NCI-H526 treated with DMSO at 0.1 percent for 48 hours (cell line): ENCODE measurements at regions not wholly inside any gene's neighbourhood (a gene's known extent, or its start where the extent isn't known, plus 50 kb on each side); places are given as distances from the start of the nearest gene placed in this dataset.

Experiments used
- DNase-seq: peaks from one replicate; lab custom pipeline; 2025; lab: John Stamatoyannopoulos, UW

GRCh38 chr4:133887723-133888122 lies 313.9 kb downstream of the PABPC4L start:
- DNase-seq = no peak

- no peak for DNase-seq
These were observed 332.1 kb downstream of the PABPC4L start for GRCh38 chr4:133869486-133869885.

- DNase-seq = no peak
These were observed 332.7 kb downstream of the PABPC4L start for GRCh38 chr4:133868856-133869255.

- no peak for DNase-seq
These were observed 335.3 kb downstream of the PABPC4L start for GRCh38 chr4:133866328-133866699.

GRCh38 chr4:133865612-133866327 lies 335.8 kb downstream of the PABPC4L start:
- no peak for DNase-seq

- no peak for DNase-seq
These were observed 338.4 kb downstream of the PABPC4L start for GRCh38 chr4:133863153-133863552.

- no peak for DNase-seq
These were observed 344.7 kb downstream of the PABPC4L start for GRCh38 chr4:133856731-133857355.

- no peak for DNase-seq
These were observed 346.6 kb downstream of the PABPC4L start for GRCh38 chr4:133855001-133855400.

- DNase-seq = no peak
These were observed 362.3 kb downstream of the PABPC4L start for GRCh38 chr4:133839326-133839725.

GRCh38 chr4:133823177-133823576 lies 378.4 kb downstream of the PABPC4L start:
- no peak for DNase-seq

- no peak for DNase-seq
These were observed 388.6 kb downstream of the PABPC4L start for GRCh38 chr4:133812954-133813353.

GRCh38 chr4:133812236-133812635 lies 389.4 kb downstream of the PABPC4L start:
- no peak for DNase-seq

- DNase-seq = no peak
These were observed 393.4 kb downstream of the PABPC4L start for GRCh38 chr4:133808151-133808550.

- no peak for DNase-seq
These were observed 398.2 kb downstream of the PABPC4L start for GRCh38 chr4:133803341-133803740.

- DNase-seq = no peak
These were observed 399.0 kb downstream of the PABPC4L start for GRCh38 chr4:133802359-133803140.

- DNase-seq = no peak
These were observed 399.7 kb downstream of the PABPC4L start for GRCh38 chr4:133801883-133802282.

- DNase-seq = no peak
These were observed 400.6 kb downstream of the PABPC4L start for GRCh38 chr4:133800966-133801365.

- DNase-seq = no peak
These were observed 401.8 kb downstream of the PABPC4L start for GRCh38 chr4:133799717-133800315.

GRCh38 chr4:133777661-133778060 lies 423.9 kb downstream of the PABPC4L start:
- DNase-seq = no peak

- no peak for DNase-seq
These were observed 424.6 kb downstream of the PABPC4L start for GRCh38 chr4:133776961-133777360.

GRCh38 chr4:133776503-133776902 lies 425.1 kb downstream of the PABPC4L start:
- DNase-seq = no peak

GRCh38 chr4:133775881-133776280 lies 425.7 kb downstream of the PABPC4L start:
- DNase-seq = no peak

GRCh38 chr4:133775469-133775868 lies 426.1 kb downstream of the PABPC4L start:
- no peak for DNase-seq
